ENCODE measurements at regions not wholly inside any gene's neighbourhood (a gene's known extent, or its start where the extent isn't known, plus 50 kb on each side); places are given as distances from the start of the nearest gene placed in this dataset.

DNA sequence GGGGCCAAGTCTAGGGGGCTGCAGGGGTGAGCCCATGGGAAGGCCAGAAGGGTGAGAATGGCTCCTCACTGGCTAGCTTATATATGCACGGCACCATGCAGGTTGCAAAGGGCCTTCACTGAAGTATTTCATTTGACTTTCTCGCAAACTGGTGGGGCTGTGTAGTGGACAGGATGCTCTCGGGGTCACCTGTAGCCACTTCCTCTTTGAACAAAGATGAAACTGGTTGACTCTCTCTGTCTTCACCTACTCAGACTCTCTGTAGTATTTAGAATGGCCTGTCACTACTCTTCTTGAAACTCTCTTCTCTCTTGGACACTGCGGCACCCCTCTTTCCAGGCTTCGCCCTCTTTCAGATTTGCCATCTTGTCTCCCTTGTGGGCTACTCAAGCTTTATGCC is 560.5 kb downstream of the PKHD1 start:
- TF ChIP-seq, protein P1, sequence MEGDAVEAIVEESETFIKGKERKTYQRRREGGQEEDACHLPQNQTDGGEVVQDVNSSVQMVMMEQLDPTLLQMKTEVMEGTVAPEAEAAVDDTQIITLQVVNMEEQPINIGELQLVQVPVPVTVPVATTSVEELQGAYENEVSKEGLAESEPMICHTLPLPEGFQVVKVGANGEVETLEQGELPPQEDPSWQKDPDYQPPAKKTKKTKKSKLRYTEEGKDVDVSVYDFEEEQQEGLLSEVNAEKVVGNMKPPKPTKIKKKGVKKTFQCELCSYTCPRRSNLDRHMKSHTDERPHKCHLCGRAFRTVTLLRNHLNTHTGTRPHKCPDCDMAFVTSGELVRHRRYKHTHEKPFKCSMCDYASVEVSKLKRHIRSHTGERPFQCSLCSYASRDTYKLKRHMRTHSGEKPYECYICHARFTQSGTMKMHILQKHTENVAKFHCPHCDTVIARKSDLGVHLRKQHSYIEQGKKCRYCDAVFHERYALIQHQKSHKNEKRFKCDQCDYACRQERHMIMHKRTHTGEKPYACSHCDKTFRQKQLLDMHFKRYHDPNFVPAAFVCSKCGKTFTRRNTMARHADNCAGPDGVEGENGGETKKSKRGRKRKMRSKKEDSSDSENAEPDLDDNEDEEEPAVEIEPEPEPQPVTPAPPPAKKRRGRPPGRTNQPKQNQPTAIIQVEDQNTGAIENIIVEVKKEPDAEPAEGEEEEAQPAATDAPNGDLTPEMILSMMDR (IDR thresholded peaks at IDR 0.05; ENCODE audit: low read length), result no peak
- no peak for TF ChIP-seq EZH2phosphoT487 (IDR thresholded peaks at IDR 0.05; ENCODE audit: low read length)
